RCC 7860 (cell line): ENCODE measurements at regions not wholly inside any gene's neighbourhood (a gene's known extent, or its start where the extent isn't known, plus 50 kb on each side); places are given as distances from the start of the nearest gene placed in this dataset.
A peak's percentile ranks its signal among the peaks of the same experiment; 100 is the strongest.

ENCODE experiments used
- DNase-seq: peaks from one replicate; pipeline ENCODE4 v3.0.0-alpha.2; 2015; ENCODE audit warnings: low spot score
- FAIRE-seq: peaks from 2 replicates; lab custom pipeline; 2012; peaks lifted over from hg19 to GRCh38; lab: Jason Lieb, UNC

DNA sequence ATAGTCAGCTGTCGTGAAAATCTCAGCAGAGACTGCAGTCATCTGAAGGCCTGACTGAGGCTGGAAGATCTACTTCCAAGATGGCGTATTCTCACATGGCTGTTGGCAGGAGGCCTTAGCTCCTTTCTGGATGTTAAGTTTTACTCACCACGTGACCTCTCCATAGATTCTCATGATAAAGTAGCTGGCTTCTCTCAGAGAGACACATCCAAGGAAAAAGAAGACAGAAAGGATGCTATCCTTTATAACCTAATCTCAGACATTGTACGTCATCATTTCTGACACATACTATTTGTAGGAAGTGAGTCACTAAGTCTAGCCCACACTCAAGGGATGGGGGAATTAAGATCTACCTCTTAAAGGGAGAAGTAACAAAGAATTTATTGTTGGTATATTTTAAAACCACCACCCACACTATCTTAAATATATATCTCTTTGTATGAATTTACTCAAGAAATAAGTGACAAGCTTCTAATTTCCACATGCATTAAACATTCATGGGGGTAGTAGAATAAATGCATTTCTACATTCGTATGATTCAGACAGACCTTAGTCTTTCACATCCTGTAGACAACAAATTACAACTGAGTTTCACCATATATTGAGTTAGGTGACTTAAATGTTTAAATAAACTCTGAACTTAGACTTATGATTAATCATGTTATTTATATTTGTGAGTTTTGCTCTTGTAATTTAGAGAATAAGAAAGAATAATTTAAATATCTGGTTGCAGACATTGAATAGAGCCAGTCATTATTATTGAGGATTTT, 411.0 kb downstream of the LRIG3 start:
- FAIRE-seq (no peak), DNase-seq (peak; percentile 59)

DNA sequence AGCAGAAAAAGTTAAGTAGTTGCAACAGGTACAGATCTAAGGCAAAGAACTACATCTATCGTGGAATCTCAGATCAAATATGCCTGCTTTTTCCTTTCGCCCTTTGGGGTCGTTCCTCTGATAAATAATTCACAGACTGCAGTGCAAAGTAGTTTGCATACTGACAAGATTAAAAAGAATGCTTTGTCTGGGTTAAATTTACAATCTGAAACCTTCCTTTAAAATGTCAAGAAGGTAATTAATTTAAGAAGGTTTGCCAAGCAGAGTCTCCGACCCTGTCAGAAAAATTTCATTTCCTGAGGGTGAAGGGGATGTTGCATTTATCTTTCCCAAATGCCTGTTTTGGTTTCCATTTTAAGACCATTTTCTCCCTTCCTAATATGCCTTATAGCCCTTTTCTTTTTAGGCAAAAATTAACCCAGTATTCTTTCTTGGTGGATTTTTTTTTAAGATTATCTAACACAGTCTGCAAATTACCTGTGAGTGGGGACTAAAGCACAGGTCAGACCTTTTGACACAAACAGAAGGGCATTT, 406.9 kb downstream of the LRIG3 start:
- FAIRE-seq (no peak), DNase-seq (no peak)

DNA sequence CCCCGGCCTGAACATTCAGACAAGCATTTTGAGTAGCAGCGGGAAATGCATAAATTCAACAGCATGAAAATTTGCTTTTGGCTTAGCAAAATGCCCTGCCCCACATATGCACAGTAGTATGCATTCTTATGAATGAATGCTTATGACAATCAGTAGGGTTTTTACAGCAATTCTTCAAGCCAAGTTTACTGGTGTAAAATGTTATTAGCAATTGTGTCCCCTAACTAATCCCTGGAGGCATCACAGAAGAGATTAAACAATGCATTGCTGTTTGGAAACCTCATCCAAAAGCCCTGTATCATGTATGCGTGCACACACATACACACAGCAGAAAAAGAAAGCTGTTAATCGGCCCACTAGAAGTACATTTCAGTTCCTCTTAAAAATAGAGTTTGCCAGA, 406.5 kb downstream of the LRIG3 start:
- DNase-seq (no peak), FAIRE-seq (no peak)

DNA sequence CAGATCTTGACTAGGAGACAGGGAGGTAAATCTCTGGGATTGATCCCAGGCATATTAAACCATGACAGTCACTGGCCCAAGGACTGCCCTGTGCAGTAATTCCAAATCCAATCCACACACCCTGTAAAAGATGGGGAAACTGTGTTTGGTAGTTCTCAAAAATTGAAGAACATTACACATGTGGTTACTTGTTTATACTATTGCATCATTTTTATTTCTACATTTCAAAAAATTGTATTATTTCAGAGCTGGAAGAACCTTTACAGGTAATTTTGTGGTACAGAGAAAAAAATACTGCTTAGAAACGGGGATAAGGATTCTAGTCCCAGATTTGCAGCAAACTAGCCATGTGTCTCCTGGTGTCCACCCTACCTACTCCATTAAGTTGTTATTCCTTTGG, 400.5 kb downstream of the LRIG3 start:
- no peak for DNase-seq
- FAIRE-seq, result no peak

DNA sequence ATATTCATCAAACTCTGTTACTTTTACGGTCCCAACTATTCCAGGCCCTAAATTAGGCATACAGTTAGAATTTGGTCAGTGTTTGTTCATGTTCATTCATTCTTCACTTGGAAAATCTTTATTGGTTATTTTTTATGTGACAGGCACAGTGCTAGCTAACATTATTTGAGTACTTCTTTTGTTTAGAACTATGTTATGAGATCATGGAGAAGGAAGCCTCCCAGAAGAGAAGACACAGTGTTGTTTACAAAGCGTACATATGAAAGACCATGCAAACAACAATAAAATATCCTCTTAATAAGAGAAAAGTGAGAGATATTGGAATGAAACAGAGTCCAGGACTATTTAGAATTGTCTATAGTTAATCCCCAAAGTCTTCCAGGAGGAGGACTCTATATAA, 399.2 kb downstream of the LRIG3 start:
- DNase-seq, result no peak
- FAIRE-seq, result no peak

DNA sequence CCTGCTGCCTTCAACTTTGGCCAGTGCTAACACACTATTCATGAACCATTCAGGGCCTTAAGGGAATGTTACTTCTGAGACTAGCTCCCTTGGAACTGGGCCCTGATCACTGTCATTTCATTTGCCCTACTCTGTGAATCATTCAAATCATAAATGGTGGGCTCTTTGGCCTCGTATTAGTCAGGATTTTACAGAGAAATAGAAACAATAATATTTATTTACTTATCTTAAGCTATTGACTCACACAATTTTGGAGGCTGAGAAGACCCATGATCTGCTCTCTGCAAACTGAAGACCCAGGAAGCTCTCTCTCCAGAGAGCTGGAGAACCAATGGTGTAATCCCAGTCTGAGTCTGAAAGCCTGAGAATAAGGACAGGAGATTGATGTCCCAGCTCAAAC, 398.5 kb downstream of the LRIG3 start:
- DNase-seq, result no peak
- no peak for FAIRE-seq

DNA sequence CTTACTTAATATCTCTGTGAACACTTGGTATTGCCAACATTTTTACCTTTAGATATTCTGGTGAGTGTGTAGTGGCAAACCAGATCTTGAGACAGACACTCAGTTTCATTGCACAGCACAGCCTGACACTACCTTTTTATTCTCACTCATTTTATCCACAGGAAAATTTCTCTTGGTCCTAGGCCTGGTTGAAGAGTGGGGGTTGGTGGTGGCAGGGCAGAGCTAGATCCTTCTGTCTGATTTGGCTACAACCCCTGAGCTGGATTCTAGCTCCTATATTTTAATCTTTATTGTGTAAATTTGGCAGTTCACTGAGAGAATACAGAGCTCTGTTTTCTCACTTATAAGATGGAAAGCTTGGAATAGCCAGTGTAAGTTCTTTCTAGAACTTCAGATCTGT, 396.9 kb downstream of the LRIG3 start:
- FAIRE-seq (no peak), DNase-seq (no peak)

DNA sequence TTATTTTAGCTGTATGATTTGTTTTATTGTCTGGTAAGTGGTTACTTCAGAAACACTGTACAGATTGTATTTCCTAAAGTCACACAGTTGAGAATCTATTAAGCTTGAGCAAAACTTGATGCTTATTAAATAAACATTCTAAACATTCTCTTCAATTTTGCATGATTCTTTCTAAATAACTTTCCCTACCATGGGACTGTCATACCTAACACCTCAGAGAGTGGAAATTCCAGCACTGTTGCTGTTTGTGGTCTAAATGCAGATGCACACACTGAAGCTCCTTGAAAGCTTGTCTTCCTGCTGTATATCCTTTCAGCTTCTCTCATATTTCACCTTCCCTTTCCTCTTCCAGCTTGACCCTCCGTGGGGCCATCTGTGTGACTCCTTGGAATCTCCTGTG, 392.0 kb downstream of the LRIG3 start:
- no peak for FAIRE-seq
- no peak for DNase-seq

DNA sequence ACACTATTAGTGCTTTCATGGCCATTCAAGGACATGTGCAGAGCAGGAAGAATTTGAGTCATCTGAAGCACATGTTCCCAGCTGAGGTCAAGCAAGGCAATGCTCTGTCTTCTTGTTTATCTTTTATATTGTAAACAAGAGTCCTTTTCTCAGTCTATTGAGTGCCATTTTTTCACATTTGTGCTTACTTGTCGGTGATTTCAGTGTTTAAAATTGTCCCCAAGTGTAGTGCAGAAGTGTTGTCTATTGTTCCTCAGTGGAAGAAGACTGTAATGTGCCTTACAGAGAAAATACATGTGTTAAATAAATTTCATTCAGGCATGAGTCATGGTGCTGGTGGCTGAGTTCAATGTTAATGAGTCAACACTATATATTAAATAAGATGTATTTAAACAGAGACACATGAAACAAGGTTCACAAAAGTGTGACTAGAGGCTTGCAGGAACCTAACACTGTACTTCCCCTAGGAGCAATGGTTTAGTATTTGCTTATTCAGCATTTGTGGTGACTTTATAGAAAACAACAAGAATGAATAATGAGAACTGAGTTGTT, 391.1 kb downstream of the LRIG3 start:
- DNase-seq (peak; percentile 36), FAIRE-seq (no peak)

DNA sequence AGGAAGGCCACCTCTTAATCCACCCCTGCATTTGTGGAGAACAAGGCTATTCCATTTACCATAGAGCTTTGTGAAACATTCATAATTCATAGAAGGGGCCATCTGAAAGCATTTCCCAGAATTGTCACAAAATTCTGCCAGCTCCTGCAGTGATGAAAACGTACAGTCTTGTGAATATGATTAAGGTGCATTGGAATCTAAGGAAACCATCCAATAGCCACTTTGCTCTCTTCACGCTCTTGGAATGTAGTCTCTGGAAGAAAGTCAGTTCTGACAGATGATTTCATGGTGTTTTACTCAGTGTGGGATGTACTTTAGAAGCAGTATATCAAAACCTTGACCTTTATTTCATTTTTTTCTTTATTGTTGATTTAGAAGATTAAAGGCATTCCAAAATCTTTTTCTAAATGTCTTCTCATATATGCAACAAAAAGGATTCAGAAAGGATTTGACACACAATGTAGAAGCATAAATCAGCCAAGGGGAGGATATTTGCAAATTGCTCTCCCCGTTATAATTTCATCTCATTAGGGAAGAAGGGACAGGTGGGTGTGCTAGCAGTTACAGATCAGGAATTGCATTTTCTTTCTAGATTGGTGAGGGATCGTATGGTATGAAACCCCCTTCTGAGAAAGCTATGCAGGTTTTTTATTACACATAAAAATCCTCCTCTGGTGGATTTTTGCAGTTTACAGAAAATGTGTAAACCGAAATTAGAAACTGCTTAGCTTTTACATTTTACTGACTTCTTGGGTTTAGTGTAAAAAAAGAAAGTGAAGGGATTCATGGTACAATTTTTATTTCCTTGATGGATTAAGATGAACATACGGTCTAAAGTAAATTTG, 390.2 kb downstream of the LRIG3 start:
- FAIRE-seq, result peak; percentile 96

DNA sequence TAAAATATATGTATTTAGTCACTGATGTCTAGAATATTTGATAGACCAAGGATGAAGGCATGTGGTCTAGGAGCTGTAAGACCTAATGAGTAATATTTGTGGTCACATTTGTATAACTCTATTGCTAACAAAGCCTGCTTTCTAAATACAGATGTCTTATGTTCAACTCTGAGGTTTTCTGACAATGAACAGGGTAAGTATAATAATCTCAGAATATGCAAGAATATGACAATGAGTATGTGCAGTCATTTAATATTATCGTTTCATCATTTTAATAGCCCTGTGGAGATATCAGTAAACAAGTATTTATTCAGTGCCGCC, 389.6 kb downstream of the LRIG3 start:
- DNase-seq, result peak; percentile 50

More for the DNA sequence above, 390.2 kb downstream of the LRIG3 start:
- DNase-seq, result peak; percentile 87

DNA sequence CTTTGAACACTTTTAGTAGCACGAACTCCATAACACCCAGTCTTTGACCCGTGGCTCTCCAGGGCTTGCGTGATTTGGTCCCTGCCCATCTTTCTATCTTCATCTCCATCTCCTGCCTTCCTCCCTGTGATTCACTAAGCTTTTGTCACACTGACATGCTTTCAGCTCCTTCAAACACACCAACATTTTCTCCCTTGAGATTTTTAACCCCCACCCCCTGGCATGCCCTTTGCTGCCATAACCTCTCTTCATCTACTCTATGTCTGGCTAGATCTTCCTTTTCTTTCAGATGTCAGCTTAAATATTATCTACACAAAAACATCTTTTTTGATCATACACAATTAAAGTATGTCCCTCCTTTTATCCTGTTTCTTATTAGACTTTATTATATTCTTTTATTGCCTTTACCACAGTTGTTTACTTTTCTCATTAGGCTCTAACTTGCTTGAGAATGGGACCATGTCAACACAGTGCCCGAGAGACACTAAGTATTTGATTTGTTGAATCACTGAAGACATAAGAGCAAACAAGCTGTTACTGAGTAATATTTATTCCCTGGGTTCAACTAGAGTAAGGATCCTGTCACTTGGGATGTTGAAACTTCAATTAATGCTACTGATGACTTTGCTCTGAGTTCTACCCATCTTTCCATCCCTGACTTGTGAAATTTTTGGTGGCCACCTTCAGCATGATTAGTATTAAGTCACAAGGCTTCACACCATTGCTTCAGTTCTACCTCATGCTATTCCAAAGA, 387.3 kb downstream of the LRIG3 start:
- DNase-seq (no peak), FAIRE-seq (no peak)

More for the DNA sequence above, 389.6 kb downstream of the LRIG3 start:
- peak; percentile 88 for FAIRE-seq

DNA sequence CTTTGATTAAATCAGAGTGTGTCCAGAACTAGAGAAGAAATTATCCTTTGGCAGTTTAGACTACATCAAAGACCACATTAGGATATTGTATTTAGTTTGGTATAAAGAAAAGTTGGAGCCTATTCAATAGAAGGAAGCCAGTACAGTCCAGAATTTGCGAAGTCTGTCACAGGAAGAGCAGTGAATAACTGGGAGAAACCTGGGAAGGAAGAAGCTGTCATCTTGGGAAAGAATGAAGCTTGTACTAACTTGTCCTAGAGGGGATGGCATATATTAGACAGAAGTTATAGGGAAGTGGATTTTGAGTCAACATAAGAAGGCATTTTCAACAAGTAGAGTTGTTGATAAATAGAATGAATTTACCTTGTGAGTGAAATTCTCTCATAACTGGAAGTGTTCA, 386.7 kb downstream of the LRIG3 start:
- no peak for DNase-seq
- FAIRE-seq, result no peak

DNA sequence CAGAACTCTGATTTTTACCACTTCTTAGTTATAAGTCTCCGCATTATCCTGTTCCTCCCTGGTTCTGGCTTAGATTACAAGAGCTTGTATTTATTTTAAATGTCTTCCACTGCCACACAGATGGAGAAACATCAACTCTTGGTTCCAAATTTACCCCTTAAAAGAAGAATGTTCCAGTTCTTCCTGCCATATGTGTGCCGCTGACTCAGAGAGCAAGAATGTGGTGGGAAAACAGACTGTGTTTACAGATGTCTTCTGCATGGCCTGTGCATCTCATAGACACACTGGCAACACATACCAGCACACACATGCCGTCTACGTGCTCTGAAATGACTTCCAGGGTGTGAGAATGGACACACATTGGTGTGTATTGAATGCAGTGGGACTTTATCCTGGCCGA, 383.0 kb downstream of the LRIG3 start:
- DNase-seq (peak; percentile 11), FAIRE-seq (no peak)

DNA sequence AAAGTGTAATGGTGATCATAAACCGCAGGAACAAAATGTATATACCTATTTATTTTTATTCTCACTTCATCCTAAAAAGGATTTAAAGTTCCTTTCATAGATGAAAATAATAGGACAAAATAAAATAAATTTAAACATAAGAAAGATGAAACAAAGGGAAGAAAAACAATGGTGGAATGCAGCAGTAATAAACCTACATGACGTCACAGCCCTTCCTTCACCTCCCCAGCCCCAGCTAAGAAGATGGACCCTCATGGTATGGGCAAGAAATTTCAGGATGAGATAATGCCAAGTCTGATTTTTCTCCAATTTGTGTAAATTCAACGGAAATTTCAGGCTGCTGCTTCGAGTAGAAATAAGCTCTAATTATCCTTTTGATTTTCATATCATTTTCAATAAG, 381.0 kb downstream of the LRIG3 start:
- no peak for DNase-seq
- no peak for FAIRE-seq

DNA sequence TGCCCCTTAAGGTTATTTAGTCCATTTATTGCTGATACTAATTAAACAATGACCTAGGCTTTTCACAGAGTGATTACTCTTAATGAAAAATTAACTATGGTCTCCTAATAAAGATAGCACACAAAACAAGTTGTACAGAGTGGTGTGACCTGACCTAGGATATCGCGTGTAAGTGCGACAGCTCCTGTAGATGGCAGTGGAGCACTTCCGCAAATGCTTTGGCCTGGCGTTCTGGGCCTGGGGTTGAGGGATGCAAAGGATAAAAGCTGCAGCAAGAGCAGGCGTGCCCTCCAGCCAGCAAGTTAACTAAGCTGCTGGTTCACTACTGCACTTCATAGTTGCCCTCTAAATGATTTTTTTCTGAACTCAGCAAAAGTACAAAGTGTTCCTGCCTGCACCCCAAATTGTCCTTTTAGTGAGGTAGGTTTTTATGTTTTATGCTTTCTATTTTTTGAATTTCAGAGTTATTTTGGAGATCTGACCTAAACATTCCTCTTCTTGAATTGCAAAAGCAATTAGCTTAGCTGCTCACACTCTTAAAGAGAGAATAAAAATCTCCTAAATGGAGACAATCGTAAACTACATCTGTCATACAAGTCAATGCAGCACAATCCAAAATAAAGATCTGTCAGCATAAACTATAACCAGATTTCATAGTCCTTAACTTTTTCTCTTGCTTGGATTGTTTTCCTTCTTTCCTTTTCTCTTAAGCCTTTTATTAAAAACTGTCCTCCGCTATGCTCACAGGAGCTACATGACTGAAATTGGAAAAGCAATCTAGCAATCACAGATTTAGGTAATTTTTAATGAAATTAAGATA, 379.6 kb downstream of the LRIG3 start:
- DNase-seq (peak; percentile 47), FAIRE-seq (no peak)

DNA sequence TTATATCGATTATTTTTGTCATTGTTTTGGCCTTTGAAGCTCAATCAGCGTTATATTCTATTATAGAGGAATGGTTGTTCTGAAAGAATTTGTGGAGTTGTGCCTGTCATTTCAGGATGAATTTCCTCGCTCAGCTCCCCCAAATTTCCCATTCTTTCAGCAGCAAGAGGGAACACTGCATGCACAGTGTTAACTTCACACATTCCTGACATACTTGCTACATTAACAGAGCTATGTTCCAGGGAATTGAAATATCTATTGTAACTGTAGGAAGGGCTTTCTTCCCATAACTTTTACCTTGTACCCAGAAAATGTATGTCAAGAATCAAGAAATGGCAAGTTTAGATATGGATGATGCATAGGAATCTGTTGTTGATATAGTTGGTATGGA, 379.0 kb downstream of the LRIG3 start:
- DNase-seq, result no peak
- no peak for FAIRE-seq

DNA sequence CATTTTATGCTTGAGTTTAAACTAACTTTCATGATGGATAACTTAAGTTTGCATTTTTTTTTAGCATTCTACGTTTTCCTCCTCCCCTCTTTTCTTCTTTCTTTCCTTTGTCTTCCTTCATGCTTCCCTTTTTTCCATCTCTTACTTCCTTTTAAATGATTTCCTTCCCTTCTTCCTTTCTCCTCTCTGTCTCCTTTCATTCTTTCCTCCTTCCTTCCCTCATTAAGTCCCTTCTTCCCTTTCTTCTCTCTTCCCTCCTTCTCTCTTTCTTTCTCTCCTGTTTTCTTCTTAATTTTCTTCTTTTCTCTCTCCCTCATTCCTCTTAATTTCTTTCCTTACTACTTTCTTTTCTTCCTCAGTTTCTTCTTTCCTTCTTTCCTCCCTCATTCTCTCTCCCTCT, 376.0 kb downstream of the LRIG3 start:
- no peak for FAIRE-seq

DNA sequence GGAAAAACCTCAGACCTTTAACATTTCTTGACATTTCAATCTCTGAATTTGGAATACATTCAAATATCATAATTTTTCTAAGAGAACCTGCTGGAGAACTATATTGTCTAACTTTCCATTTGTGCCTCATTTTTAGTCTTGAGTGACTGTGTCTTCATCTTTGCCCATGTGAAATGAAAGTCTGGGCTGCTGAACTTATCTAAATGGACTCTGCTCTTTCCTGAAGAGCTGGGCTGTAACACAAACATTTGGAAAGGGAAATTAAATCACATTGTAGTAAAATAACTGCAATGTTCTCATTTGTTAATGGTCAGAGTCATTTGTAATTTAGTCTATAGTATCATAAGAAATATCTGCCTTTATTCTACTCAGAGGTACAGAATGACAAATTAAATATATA, 373.1 kb downstream of the LRIG3 start:
- FAIRE-seq, result no peak
- no peak for DNase-seq

More for the DNA sequence above, 376.0 kb downstream of the LRIG3 start:
- no peak for DNase-seq

DNA sequence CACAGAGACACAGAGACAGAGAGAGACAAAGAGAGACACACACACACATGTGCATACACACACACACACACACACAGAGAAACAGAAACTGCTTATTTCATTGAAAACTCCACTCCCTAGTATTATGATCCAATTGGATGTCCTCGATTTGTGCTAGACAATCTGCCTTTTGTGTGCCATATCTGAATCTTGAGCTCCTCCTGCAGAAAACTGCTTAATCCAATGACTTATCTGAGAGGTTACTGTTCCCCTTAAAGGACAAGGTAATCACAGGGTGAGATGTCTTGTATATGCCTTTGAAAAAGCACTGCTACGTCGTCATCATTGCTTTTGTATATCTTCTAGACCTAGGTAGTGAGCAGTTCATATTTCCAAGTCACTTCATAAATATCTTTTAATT, 371.5 kb downstream of the LRIG3 start:
- DNase-seq (no peak), FAIRE-seq (no peak)
